HL-60 (cell line): ENCODE measurements at regions not wholly inside any gene's neighbourhood (a gene's known extent, or its start where the extent isn't known, plus 50 kb on each side); places are given as distances from the start of the nearest gene placed in this dataset.

Experiments used
- DNase-seq, 2 experiments: peaks; one replicate each; pipeline ENCODE4 v3.0.0-alpha.2; 2010 to 2020; ENCODE audit warnings: low read depth in 1 of 2, low spot score in 1 of 2
- H3K27ac ChIP-seq: fragments of 250-450 bp; sonication (Bioruptor Pico); replicated peaks from 2 replicates; pipeline ENCODE4 v1.5.1; 2020; ENCODE audit warnings: mild to moderate bottlenecking, moderate library complexity
- H3K27me3 ChIP-seq: fragments of 250-450 bp; sonication (Bioruptor Pico); 2 replicates; pipeline ENCODE4 v1.5.1; 2021; ENCODE audit warnings: mild to moderate bottlenecking, moderate library complexity; ENCODE audit not compliant: insufficient read depth, poor library complexity, severe bottlenecking
- H3K4me3 ChIP-seq: replicated peaks from 2 replicates; pipeline ENCODE4 v1.5.1; 2011; ENCODE audit warnings: mild to moderate bottlenecking, control low read depth, low read length; ENCODE audit not compliant: insufficient read depth
- CTCF ChIP-seq: IDR thresholded peaks from one replicate; pipeline ENCODE4 v1.5.1; 2011; ENCODE audit warnings: low read length, control low read depth, inconsistent platforms; ENCODE audit not compliant: insufficient read depth
- GABPA ChIP-seq: IDR thresholded peaks from 2 replicates; pipeline ENCODE4 v1.6.1; 2012; ENCODE audit warnings: low read depth
- POLR2AphosphoS5 ChIP-seq: IDR thresholded peaks from 2 replicates; pipeline ENCODE4 v1.6.1; 2012; ENCODE audit warnings: low read depth
- REST ChIP-seq: IDR thresholded peaks from 2 replicates; pipeline ENCODE4 v1.6.1; 2012; ENCODE audit warnings: low read depth; ENCODE audit not compliant: insufficient replicate concordance
- SPI1 ChIP-seq: IDR thresholded peaks from 2 replicates; pipeline ENCODE4 v1.6.1; 2012; ENCODE audit warnings: low read depth, mild to moderate bottlenecking, borderline replicate concordance

GRCh38 chr14:95428557-95428956, 87.9 kb downstream of the SYNE3 start:
- H3K27ac ChIP-seq, result no peak overlapping the region
- H3K27me3 ChIP-seq, result no peaks in the 10 kb centered on the region
- TF ChIP-seq SPI1 (no peak), GABPA (no peak), REST (no peak), POLR2AphosphoS5 (no peak), CTCF (no peak)
- DNase-seq, result no peak
- H3K4me3 ChIP-seq, result no peak overlapping the region

GRCh38 chr14:95426116-95426475, 90.4 kb downstream of the SYNE3 start:
- no peak overlapping the region for H3K4me3 ChIP-seq
- H3K27me3 ChIP-seq, result no peaks in the 10 kb centered on the region
- H3K27ac ChIP-seq, result no peak overlapping the region
- no peak for TF ChIP-seq REST
- TF ChIP-seq CTCF, result no peak
- DNase-seq, result no peak

- H3K4me3 ChIP-seq, result no peak overlapping the region
- TF ChIP-seq SPI1 (no peak), POLR2AphosphoS5 (no peak), CTCF (no peak), GABPA (no peak), REST (no peak)
- DNase-seq, result no peak
- no peaks in the 10 kb centered on the region for H3K27me3 ChIP-seq
- H3K27ac ChIP-seq, result no peak overlapping the region
Observed at GRCh38 chr14:95425369-95426115, 90.9 kb downstream of the SYNE3 start.
